Gastrocnemius medialis (tissue), 4 donors: ENCODE measurements at regions not wholly inside any gene's neighbourhood (a gene's known extent, or its start where the extent isn't known, plus 50 kb on each side); places are given as distances from the start of the nearest gene placed in this dataset.

Source experiments
- CTCF ChIP-seq, 5 experiments: fragments of 450-650 bp in 3 of 5; fragments of 200-600 bp in 2 of 5; sonication (generic) in 2 of 5; IDR thresholded peaks in 4 of 5; conservative IDR thresholded peaks in 1 of 5; 1 replicate in 4 of 5; 2 replicates in 1 of 5; pipeline ENCODE4 v1.5.1; 2016 to 2019; ENCODE audit warnings: antibody characterized with exemption in 5 of 5, mild to moderate bottlenecking in 3 of 5, moderate library complexity in 3 of 5
- POLR2A ChIP-seq, 2 donors: fragments of 450-650 bp; IDR thresholded peaks; one replicate each; pipeline ENCODE4 v1.6.1; 2017; ENCODE audit warnings: antibody characterized with exemption in 2 of 2, mild to moderate bottlenecking in 2 of 2, moderate library complexity in 2 of 2

- TF ChIP-seq CTCF (IDR thresholded peaks at IDR 0.05 in 4 of 5, conservative IDR thresholded peaks at IDR 0.05 in 1 of 5) (no peak), POLR2A (IDR thresholded peaks at IDR 0.05) (no peak)
Observed at GRCh38 chr10:2908851-2909630, 158.3 kb upstream of the PFKP start.
